Iris pigment epithelial cell (primary cell): ENCODE measurements at regions not wholly inside any gene's neighbourhood (a gene's known extent, or its start where the extent isn't known, plus 50 kb on each side); places are given as distances from the start of the nearest gene placed in this dataset.

Source experiments
- DNase-seq: peaks from one replicate; pipeline ENCODE4 v3.0.0-alpha.2; 2011; ENCODE audit warnings: low read depth

GRCh38 chr13:33710924-33711323, 107.0 kb upstream of the RFC3 start:
- DNase-seq: no peak

- no peak for DNase-seq
Measured at GRCh38 chr13:33711436-33711835, 106.5 kb upstream of the RFC3 start.

DNA sequence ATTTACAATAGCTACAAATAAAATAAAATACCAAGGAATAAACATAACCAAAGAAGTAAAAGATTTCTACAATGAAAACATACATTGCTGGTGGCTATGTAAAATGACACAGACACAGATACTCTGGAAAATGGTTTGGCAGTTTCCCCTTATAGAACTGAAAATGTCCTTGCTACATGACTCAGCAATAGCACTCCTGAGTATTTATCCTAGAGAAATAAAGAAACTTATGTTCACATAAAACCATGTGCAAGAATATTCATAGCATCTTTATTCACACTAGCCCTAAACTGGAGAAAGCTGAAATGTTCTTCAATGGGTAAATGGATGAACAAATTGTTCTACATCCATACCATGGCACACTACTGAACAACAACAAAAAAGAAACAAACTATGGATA, 100.2 kb upstream of the RFC3 start:
- peak; percentile 13 for DNase-seq

- peak; percentile 79 for DNase-seq
Measured at GRCh38 chr13:33721724-33722123, 96.2 kb upstream of the RFC3 start.

DNA sequence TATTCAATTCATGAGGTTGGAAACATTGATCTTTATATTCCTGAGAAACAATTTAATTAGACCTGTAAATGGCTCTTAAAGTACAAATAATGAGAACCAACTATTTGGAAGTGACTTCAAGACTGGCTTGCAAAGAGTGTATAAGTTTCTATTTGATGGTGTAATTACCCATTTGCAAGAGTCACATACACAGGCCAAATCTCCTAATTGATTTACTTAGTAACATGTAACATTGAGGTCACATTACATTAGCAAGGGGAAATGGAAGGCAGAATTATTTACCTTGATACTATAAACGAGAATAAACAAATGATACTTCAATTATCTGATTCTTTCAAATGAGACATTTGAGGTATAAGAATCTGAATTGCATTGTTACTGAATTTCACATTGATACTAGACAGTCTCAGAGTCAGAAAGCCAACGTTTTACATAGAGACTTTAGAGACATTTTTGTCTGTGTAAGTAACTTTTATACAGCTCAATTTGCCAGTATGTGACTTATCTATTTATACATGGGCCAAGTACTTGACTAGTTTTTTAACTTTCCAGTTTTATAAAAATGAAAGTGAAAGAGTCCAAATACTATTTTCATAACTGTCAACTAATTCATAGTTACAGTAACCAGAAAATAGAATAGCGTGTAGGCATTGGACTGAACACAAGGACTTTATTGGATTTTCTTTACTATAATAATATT, 95.6 kb upstream of the RFC3 start:
- DNase-seq: peak; percentile 19

GRCh38 chr13:33723365-33723764, 94.6 kb upstream of the RFC3 start:
- no peak for DNase-seq

GRCh38 chr13:33723772-33724435, 94.0 kb upstream of the RFC3 start:
- peak; percentile 88 for DNase-seq

GRCh38 chr13:33725340-33725739, 92.6 kb upstream of the RFC3 start:
- no peak for DNase-seq

DNA sequence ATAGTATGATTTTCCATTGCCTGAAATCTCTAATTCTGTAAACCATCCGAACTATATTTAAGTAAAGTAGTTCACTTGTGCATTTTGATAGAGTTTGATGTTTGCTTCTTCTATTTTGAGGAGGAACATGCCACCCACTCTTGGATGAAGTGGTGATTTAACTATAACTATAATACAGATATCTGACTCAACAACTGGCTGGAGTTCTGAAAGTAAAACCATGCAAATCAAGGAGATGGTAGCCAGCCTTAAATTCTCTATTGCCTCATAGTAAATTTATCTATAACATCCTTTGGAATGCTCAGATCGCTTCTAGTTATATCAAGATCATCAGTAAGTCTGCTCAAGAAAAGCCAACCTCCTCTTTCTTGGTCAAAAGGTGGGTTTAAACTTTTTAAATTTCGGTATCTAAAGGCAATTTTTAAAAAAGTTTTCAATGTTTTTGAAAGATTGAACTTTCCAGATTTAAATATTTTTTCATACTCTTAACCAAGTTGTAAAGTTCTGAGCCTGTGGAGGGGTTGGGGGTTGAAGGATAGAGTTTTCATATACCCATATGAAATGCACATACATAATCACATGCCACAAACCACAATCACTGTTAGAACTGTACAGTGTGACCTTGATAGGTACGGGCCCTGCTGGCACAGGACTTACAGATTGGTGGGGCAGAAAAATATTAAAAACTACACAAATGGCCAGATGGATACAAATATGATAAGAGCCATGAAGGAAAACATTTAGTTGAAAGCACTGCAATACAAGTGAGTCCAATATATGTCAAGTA, 90.5 kb upstream of the RFC3 start:
- no peak for DNase-seq

GRCh38 chr13:33728271-33729037, 89.5 kb upstream of the RFC3 start:
- no peak for DNase-seq

DNA sequence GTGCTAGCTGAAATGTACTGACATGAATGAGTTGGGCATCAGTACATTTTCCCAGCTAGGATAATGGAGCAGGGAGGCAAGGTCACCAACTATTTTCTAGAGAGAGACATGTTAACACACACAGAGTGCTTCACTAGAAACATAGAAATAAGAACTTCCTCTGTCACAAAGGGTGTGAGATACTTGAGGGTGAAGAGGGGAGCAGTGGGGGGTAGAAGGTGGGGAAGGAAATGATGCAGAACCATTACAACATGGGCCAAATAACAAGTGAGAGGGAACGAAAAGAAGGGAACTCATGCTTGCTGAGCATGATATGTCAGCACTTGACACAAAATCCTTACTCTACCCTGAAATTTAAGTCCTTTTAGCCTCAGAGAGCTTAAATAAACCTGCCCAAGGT, 87.8 kb upstream of the RFC3 start:
- DNase-seq: no peak

DNA sequence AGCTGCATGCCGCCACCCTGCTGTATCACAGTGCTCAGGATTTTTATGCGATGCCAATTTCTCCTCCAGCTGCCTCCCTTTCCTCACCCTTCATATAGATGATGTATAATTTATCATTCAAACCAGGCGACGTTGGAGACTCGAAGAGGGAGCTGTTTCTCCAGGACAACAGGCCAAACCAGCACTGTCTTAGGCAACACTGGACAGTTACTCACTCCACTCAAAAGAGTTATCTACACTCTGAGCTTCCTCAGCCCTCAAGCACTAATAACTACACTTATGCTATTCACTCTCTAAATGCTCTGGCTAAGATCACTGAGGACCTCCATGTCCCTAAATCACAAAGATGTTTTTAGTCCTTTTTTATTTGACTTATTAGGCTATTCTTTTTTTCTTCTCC, 87.3 kb upstream of the RFC3 start:
- DNase-seq: no peak

DNA sequence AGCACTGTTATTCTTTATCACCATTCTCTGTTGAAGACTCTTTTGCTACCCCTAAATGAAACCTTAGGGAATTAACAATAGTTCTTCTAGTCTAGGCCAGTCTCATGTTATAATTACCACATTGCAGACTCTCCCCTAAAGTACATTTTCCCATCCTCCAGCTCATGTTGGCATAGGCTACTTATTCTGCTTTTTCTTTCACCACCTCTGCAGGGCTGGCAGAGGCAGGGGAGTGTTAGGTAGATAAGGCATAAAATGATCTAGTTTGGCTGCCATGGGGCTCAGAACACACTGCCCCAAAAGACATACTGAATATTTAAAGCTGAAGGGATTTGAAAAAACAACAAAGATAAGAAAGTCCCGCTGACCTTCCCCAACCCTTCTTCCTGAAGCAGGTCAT, 82.7 kb upstream of the RFC3 start:
- no peak for DNase-seq

GRCh38 chr13:33739254-33739653, 78.7 kb upstream of the RFC3 start:
- no peak for DNase-seq

DNA sequence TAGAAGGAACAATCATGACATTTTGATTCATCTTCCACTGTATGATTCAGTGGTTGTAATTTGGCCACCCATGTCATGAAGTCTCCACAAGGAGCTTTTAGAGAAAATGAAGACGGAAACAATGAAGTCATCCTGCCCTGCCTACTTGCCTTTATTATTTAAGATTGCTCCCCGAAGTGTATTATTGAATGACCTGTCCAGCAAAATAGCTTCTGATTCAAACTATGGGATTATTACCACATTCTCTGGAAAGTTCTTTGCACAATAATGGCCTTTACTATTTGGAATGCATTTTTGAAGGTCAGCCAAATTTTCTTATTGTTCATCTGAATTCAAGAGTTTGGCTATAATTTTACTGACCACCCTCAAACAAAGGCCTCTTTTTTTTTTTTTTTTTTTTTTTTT, 77.8 kb upstream of the RFC3 start:
- DNase-seq: peak; percentile 78

DNA sequence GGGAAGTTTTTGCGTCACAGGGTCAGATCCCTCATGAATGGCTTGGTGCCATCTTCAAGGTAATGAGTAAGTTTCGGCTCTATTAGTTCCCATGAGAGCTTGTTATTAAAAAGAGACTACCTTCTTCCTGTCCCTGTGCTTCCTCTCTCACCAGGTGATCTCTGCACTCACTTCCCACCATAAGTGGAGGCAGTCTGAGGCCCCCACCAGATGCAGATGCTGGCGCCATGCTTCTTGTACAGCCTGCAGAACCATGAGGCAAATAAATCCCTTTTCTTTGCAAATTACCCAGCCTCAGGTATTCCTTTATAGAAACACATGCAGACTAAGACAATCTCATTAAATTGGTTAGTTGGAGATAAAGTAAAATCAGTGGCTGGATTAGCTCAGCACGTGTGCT, 75.6 kb upstream of the RFC3 start:
- no peak for DNase-seq

- peak; percentile 25 for DNase-seq
Measured at GRCh38 chr13:33743438-33744368, 74.2 kb upstream of the RFC3 start.

DNA sequence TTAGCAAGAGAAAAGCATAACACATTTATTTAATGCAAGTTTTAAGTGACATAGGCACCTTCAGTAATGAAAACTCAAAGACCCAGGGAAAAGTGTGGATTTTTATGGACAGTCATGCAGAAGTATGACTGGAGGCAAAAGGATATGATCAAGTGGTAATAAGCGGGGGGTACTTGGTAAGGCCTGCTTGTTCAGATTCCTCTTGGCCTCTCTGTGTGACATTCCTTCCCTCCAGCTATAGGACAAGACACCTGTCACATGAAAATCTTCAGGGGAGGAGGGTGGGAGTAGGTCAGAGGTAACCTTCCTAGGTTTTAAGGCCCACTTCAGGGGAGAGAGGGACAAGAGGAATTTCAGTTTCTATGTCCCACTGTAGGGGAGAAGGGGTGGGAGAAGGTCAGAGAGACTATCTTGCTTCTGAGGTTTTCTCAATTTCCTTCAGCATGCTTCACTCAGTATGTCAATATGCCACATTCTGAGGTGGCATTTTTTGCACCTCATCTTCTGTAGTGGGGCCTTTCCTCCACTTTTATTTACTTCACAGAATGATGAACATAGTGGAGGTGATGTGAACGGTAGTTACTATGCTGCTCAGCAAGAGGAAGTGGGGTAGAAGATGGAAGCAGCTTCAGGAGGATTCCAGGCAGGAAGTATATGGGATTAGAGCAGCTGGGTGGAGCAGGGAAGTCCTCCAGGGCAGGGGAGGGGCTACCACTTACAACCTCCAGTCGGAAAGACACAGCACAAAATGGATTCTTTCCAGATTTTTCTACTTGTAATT, 73.2 kb upstream of the RFC3 start:
- no peak for DNase-seq

- DNase-seq: no peak
Measured at GRCh38 chr13:33745370-33746324, 72.3 kb upstream of the RFC3 start.
